ENCODE measurements at regions not wholly inside any gene's neighbourhood (a gene's known extent, or its start where the extent isn't known, plus 50 kb on each side); places are given as distances from the start of the nearest gene placed in this dataset.

DNA sequence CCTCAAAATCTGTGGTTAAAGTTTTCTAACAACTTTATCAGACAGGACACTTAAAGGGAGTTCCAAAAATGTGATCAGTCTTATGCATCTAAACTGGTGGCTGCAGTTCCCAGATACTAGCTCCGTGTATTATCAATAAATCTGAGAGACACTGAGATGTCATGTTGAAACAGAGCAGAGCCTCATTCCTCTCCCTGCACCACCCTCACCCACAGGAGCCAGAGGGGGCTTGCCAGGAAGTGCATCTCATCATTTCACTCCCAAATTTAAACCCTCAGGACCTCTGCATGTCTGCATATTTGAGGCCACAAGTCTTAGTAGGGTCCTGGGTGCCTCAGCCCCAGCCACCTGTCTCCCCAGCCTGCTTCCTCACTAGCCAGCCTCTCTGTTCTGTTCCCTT lies 167.4 kb upstream of the NTM start:
- no peak overlapping the region for H3K4me3 ChIP-seq (ENCODE audit: low read depth, low read length)
- TF ChIP-seq, protein P1, sequence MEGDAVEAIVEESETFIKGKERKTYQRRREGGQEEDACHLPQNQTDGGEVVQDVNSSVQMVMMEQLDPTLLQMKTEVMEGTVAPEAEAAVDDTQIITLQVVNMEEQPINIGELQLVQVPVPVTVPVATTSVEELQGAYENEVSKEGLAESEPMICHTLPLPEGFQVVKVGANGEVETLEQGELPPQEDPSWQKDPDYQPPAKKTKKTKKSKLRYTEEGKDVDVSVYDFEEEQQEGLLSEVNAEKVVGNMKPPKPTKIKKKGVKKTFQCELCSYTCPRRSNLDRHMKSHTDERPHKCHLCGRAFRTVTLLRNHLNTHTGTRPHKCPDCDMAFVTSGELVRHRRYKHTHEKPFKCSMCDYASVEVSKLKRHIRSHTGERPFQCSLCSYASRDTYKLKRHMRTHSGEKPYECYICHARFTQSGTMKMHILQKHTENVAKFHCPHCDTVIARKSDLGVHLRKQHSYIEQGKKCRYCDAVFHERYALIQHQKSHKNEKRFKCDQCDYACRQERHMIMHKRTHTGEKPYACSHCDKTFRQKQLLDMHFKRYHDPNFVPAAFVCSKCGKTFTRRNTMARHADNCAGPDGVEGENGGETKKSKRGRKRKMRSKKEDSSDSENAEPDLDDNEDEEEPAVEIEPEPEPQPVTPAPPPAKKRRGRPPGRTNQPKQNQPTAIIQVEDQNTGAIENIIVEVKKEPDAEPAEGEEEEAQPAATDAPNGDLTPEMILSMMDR (conservative IDR thresholded peaks at IDR 0.05; ENCODE audit: low read depth, low read length), result no peak
- DNase-seq (ENCODE audit: low read depth), result no peak

DNA sequence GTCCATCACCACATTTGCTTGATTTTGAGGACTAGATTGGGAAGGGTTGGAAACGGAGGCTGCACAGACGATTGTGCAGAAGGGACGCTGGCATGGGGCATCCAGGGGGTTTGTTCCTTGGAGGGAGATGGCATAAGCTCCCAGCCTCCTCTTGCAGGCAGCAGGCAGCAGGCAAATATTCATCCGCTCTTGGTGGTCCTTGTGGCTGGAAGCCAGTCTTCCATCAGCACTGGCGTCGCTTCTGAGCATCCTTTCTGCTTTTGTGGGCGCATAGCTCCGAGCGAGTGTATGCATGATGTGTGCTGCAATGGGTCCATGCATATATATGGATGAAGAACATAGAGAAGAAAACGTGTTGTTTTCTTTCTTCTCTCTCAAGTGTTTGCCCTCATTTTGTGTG lies 166.1 kb upstream of the NTM start:
- no peak for DNase-seq (ENCODE audit: low read depth)
- H3K4me3 ChIP-seq (ENCODE audit: low read depth, low read length), result no peak overlapping the region
- TF ChIP-seq, protein P1 (conservative IDR thresholded peaks at IDR 0.05; ENCODE audit: low read depth, low read length), result no peak

DNA sequence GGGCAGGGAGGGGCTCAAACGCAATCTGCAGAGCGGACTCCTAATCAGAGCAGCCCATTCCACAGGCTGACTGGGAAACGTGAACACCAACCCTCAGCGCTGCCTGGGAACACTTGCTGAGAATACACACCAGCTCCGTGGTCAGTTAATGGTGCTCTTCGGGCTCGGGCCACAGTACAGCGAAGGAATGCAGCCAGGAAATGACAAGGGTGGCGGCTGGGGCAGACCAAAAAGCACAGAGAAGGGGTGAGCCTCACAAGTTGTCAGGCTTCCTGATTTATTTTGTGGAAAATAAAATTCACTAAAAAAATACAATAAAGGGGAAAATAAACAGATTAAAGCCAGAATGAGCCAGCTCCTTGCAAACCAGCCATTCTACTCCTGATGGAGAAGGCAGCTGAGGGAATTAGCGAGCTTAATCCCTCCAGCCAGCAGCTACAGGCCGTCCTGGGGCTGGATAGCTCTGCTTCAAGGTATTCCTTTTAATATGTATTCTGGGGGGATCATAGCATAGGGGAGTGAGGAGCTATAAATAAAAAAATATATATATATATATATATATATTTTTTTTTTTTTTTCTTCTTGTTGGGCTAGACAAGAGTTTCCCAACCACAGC lies 165.5 kb upstream of the NTM start:
- H3K4me3 ChIP-seq (ENCODE audit: low read depth, low read length), result no peak overlapping the region
- TF ChIP-seq, protein P1 (conservative IDR thresholded peaks at IDR 0.05; ENCODE audit: low read depth, low read length), result no peak
- DNase-seq (ENCODE audit: low read depth), result no peak

DNA sequence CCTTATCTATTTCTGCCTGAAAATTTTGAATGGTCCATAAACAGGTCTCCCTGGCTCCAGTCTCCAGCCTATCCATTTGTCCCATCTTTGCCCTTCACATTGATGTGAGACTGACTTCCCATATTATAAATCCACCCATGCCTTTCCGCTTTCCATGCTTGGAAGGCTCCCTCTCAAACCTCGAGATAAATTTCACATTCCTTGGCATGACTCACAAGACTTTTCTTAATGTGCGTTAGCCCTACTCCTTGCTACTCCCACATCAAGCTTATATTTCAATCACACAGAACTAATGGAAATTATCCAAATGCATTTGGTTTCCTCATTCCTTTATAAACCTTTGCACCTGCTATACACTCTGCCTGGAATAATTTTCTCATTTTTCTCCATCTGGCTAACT lies 163.7 kb upstream of the NTM start:
- no peak for DNase-seq (ENCODE audit: low read depth)
- no peak overlapping the region for H3K4me3 ChIP-seq (ENCODE audit: low read depth, low read length)
- TF ChIP-seq, protein P1 (conservative IDR thresholded peaks at IDR 0.05; ENCODE audit: low read depth, low read length), result no peak

DNA sequence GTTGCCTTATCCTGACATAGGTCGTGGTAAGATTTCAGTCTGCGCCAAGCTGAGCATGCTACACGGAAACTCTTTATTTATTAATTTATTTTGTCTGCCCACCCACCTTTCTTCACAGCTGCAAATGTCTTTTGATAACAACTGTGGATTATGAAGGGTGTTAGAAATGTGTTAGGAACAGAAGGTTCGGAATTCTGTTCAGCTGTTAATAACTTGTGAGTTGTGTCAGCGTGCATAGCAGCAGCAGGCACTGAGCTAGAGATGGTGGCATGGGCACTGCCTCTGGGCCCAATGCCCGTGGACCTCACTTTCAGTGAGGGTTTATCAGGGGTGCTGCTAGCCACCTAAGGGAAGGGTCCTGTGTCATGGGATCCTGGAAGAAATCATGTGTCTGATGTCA lies 162.5 kb upstream of the NTM start:
- TF ChIP-seq, protein P1 (conservative IDR thresholded peaks at IDR 0.05; ENCODE audit: low read depth, low read length), result no peak
- H3K4me3 ChIP-seq (ENCODE audit: low read depth, low read length), result no peak overlapping the region
- DNase-seq (ENCODE audit: low read depth), result no peak

DNA sequence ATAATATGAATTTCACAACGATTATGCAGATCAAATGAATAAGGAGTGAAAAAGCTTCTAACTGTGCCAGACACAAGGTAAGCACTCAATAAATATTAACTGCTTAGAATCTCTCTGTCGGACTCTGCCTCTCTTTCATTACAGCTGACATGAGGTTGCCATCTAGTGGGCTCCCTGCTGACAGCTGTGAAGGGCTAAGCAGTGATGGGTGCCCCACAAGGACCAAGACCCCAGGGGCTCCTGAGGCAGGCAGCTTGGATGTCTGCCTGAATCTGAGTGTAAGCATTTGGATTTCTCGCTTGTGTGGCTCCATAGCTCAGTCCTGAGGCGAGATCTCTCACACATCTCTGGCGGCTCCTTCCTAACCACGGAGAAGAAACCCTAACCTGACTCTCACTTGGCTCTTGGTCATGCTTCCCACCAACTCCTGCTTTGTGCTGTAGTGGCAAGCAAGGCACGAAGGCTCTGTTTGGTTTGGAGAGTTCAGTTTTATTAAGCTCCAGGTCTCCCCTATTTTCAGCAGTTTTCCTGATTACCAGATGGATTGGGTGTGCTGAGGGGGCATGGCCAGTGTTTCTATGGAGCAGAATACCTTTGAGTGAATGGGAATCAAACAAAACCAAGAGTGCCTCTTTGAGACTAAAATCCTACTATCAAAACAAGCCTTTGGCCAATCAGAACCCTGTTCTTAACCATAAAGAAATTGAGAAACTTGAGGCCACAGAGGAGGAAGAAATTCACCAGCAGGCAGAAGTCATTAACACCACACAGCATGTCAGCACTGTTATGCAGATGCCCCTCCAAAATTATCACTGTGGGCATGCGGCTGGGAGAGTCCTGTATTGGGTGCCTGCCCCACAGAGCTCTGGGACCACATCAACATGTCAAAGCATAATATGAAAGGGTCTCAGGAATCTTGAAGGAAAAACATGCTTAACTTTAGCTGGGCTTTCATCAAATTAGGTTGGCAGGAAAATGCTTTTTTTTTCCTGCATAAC lies 152.8 kb upstream of the NTM start:
- no peak overlapping the region for H3K4me3 ChIP-seq (ENCODE audit: low read depth, low read length)
- TF ChIP-seq, protein P1 (conservative IDR thresholded peaks at IDR 0.05; ENCODE audit: low read depth, low read length), result no peak
- no peak for DNase-seq (ENCODE audit: low read depth)
